NCI-H1694 (cell line): ENCODE measurements at regions not wholly inside any gene's neighbourhood (a gene's known extent, or its start where the extent isn't known, plus 50 kb on each side); places are given as distances from the start of the nearest gene placed in this dataset.
"Not testable (repeated sequence)": the region's sequence is repeated elsewhere in the genome, so short reads cannot be mapped to it uniquely, and the experiment has no call there.

Experiments used
- DNase-seq: peaks from one replicate; lab custom pipeline; 2025; lab: John Stamatoyannopoulos, UW

GRCh38 chr6:76682842-76683241, 610.4 kb upstream of the IMPG1 start:
- no peak for DNase-seq

DNA sequence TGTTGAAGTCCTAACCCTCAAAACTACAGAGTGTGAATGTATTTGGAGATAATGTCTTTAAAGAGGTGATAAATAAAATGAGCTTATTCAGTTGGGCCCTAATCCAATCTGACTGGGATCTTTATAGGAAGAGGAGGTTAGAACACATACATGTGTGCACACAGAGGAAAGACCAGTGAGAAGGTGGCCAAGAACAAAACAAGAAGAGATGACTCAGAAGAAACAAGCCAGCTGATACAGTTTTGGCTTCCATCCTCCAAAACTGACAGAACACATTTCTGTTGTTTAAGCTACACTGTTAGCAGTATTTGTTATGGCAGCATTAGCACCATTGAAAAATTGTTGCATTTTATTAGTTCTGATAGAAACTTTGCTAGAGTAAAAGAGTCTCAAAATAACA, 609.3 kb upstream of the IMPG1 start:
- DNase-seq = no peak

GRCh38 chr6:76677017-76677416, 604.6 kb upstream of the IMPG1 start:
- no peak for DNase-seq

DNA sequence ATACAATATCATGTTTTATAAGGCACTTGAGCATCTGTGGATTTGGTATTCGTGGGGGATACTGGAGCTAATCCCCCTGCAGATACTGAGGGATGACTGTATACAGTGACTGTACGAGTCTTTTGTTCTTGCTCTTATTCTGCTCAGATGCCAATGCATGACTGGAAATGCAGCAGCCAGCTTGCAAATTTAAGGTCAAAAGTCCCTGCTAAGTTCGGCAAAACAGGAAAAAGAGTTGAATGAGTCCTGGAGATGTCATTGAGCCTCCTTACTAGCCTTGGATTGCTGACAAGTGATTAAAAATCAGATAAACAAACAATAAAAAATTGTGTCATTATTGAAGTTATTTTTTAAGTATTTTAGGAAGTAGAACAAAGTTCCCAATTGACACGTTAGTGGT, 599.3 kb upstream of the IMPG1 start:
- no peak for DNase-seq

DNA sequence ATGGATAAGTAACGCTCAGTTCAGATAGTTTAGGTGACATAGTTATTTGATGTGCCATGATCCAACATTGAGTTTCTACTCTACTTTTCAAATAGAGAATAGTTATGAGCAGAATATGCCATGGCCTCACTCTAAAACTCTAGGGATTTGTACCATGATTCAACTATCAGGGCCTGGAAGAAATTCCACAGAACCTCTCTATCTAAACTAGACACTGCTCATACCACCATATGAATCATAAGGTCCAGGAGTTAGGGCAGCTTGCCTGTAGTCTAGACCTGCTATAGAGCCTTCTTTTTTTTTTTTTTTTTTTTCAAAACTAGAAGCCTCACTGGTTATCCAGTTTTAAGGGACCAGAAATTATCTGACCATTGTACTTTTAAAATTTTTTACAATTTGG, 571.8 kb upstream of the IMPG1 start:
- DNase-seq = no peak

DNA sequence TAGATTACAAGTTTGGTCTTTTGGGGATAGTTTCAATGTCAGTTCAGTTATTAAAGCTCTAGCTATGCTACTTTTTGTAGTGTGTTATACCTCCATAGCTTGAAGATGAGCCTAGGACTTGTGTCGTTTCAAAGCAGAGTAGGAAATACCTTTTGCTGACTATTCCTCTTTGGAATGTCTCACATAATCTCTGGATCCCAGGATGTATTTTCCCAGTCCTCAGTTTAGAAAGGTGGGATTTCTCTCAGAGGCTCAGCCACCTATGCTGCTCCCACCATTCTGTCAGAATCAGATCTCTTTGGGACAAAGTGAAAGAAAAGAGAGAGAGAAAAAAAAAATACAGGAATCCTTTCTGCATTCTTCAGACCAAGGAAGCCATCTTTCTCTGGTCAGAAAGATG, 567.5 kb upstream of the IMPG1 start:
- DNase-seq = no peak

- DNase-seq = no peak
Observed at GRCh38 chr6:76634695-76635094, 562.2 kb upstream of the IMPG1 start.

GRCh38 chr6:76633259-76633658, 560.8 kb upstream of the IMPG1 start:
- peak; percentile 2 for DNase-seq

DNA sequence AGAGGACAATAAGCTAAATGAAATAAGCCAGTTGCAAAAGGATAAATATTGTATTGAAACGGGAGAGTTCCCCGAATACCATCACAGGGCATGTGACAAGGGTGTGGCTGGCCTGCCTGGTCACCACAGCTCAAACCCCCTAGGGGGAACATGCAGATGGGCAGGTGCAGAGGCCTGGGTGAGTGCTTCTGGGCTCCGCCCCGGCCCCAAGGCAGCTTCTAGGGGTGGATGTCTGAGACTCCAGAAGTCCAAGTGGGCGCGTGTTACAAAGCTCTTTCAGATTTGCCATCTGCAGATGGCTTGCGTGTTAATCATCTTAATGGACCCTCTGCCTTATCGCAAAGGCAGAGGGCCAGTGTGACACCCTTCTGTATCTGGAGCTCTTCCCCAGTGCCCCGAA, 559.2 kb upstream of the IMPG1 start:
- no peak for DNase-seq

- DNase-seq = no peak
Observed at GRCh38 chr6:76615395-76615794, 542.9 kb upstream of the IMPG1 start.

GRCh38 chr6:76612954-76613353, 540.5 kb upstream of the IMPG1 start:
- no peak for DNase-seq

- no peak for DNase-seq
Observed at GRCh38 chr6:76609160-76609559, 536.7 kb upstream of the IMPG1 start.

DNA sequence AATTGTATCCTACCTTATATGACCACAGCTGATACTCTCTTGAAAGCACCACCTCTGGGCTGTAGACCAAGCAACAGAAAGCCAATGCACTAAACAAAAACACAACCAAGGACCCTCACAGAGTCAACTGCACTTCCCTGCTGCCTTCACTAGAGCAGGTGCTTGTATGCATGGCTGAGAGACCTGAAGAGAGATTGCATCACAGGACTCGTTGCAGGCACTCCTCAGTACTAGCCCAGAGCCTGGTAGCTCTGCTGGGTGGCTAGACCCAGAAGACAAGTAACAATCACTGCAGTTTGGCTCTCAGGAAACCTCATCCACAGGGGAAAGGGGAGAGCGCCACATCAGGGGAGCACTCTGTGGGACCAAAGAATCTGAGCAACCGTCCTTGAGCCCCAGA, 521.6 kb upstream of the IMPG1 start:
- DNase-seq = no peak

DNA sequence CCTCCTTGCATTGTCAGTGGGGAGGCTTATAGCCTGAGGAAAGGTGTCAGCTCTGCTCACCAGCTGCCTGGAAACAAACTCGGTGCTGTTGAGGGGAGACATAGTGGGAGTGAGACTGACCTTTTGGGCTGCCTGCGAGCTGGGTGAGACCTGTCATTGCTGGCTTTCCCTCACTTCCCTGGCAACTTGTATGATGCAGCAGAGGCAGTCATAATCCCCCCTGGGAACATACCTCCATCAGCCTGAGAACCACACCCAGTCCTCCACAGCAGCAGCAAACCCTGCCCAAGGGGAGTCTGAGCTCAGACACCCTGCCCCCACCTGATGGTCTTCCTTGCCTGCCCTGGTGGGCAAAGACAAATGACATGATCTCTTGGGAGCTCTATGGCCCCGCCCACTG, 521.2 kb upstream of the IMPG1 start:
- no peak for DNase-seq

DNA sequence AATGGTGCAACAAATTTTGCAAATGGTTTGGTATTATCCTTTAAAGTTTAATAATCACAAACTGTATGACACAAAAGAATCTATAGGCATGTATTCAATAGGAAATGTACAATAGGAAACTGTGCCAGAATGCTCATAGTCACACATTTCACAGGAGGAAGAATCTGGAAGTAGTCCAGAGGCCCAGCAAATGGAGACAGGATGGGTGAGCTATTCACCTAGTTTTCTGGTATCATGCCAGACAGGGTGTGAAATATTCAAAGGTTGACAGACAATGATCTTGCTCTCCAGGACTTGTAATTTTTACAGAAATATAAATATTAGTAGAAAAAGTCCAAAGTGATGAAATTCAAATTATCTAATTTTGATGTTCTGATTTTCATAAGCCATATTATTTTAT, 520.1 kb upstream of the IMPG1 start:
- DNase-seq = no peak

GRCh38 chr6:76587271-76587670, 514.8 kb upstream of the IMPG1 start:
- no peak for DNase-seq

DNA sequence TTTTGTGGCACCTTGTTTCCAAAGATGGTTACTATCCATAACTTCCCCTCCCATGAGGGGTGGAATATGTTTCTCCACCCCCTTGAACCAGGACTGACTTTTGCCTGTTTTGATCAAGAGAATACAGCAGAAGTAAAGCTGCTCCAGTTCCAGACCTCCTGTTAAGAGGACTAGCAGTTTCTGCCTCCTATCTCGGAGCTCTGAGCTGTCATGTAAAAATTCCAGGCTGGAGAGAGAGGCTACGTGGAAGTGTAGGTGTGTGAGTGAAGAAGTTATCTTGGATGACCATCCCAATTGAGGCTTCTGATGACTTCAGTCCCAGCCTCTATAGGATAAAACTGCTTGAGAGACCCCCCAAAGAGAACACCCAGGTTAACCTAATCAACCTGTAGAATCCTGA, 511.7 kb upstream of the IMPG1 start:
- no peak for DNase-seq

GRCh38 chr6:76578746-76579145, 506.3 kb upstream of the IMPG1 start:
- no peak for DNase-seq

DNA sequence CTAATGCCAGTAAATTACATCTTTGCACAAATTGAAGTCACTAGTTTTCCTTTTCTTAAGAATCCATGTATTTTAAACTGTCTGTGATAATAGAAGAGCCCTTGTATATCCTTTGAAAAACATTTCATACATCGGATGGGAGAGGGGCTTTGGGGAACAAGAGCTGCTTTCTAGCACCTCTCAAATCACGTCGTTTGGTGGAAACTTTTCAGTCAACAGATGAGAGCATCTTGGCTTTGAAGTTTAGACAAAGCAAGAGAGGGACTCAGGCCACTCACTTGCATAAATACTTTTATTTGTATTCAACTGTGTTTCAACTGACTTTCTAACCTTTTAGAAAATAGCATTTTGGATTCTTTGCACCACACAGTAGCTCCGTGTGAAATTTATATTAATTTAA, 502.3 kb upstream of the IMPG1 start:
- no peak for DNase-seq

DNA sequence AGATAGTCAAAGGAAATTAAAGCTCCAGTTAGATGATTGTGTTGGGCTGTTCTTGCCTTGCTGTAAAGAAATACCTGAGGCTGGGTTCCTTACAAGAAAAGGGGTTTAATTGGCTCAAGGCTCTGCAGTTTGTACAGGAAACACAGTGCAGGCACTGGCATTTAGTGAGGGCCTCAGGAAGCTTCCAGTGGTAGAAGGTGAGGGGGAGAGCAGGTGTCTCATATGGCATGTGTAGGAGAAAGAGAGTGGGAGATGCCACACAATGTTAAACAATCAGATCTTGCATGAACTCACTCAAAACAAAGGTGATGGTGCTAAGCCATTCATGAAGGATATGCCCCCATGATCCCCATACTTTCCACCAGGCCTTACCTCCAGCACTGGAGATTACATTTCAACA, 493.5 kb upstream of the IMPG1 start:
- no peak for DNase-seq

- DNase-seq = not testable (repeated sequence)
Observed at GRCh38 chr6:76562371-76562770, 489.9 kb upstream of the IMPG1 start.

DNA sequence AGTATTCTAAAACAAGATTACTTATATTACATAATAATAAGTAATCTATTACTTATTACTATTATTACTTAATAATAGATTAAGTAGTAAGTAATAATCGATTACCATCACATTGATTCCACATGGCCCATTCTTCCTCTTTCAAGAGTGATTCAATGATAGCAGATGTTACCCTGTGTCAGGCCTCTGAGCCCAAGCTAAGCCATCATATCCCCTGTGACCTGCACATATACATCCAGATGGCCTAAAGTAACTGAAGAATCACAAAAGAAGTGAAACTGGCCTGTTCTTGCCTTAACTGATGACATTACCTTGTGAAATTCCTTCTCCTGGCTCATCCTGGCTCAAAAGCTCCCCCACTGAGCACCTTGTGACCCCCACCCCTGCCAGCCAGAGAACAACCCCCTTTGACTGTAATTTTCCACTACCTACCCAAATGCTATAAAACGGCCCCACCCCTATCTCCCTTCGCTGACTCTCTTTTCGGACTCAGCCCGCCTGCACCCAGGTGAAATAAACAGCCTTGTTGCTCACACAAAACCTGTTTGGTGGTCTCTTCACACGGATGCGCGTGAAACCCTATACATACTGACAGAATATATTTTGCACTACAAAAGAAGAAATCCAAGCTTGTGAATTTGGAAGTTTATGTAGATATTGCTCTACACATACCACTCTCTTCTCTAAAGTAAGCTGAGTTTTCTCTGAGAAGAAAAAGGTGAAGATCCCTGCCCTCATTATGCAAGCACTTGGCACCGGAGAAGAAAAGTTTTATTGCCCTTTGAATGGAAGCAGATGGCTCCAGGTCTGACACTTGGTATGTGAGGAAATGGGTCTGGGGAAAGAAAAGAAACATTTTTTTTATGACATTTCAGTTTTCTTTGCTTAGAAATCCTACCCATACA, 488.6 kb upstream of the IMPG1 start:
- DNase-seq = not testable (repeated sequence)

GRCh38 chr6:76553256-76553655, 480.8 kb upstream of the IMPG1 start:
- no peak for DNase-seq

DNA sequence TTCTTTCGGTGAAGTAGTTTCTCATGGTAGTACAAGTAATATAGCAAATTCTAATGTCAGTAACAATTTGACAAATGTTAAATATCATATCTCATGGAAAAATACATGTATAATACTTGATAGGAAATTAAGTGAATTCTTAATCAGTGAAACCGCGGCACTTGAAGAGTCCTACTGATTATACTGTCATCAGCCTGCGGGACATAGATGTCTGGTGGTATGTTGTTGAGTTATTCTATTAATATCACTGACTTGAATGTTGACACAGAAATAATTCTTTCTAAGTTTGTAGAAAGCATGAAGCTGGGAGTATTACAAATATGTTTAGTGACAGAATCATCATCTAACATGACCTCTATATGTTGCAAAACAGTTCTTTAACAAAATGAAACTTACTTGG, 479.8 kb upstream of the IMPG1 start:
- no peak for DNase-seq
